Forelimb muscle (tissue), 1 donor: ENCODE measurements at regions not wholly inside any gene's neighbourhood (a gene's known extent, or its start where the extent isn't known, plus 50 kb on each side); places are given as distances from the start of the nearest gene placed in this dataset.
A peak's percentile ranks its signal among the peaks of the same experiment; 100 is the strongest.

ENCODE experiments used
- DNase-seq: peaks from one replicate; pipeline ENCODE4 v3.0.0-alpha.2; 2013; ENCODE audit warnings: low read depth

DNA sequence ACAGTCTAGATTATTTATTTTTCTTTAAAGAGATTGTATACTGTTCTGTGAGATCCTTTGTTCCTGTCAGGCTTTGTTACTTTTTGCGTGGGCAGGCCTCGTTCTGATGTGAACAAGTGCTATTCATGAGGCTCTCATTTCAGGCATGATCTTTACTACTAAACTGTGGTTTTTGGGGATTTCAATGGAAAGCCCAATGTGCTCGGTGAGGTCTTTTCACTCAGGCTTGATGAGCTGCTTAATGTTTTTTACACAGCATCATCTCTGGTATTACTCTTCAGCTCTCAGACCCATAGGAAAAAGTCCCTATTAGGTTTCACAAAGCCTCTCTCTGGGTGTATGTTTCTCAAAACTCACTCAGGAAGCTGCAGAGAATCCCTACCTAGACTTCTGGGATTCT, 419.4 kb downstream of the GPATCH2 start:
- no peak for DNase-seq

DNA sequence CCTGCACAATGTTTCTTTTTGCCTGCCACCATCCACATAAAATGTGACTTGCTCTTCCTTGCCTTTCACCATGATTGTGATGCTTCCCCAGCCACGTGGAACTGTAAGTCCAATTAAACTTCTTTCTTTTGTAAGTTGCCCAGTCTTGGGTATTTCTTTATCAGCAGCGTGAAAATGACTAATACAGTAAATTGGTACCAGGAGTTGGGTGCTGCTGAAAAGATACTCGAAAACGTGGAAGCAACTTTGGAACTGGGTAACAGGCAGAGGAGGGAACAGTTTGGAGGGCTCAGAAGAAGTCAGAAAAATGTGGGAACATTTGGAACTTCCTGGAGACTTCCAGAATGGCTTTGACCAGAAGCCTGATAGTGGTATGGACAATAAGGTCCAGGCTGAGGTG, 425.3 kb downstream of the GPATCH2 start:
- no peak for DNase-seq

DNA sequence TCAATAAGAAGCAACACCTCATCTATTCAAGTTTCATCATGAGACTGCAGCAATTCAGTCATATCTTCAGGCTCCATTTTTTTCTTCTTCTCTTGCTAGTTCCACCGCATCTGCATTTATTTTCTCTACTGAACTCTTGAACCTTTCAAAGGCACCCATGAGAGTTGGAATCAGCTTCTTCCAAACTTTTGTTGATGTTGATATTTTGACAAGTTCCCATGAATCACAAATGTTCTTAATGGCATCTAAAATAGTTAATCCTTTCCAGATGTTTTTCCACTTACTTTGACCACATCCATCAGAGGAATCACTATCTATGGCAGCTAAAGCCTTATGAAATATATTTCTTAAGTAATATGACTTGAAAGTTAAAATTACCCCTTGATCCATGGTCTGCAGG, 434.3 kb downstream of the GPATCH2 start:
- DNase-seq = peak; percentile 6

DNA sequence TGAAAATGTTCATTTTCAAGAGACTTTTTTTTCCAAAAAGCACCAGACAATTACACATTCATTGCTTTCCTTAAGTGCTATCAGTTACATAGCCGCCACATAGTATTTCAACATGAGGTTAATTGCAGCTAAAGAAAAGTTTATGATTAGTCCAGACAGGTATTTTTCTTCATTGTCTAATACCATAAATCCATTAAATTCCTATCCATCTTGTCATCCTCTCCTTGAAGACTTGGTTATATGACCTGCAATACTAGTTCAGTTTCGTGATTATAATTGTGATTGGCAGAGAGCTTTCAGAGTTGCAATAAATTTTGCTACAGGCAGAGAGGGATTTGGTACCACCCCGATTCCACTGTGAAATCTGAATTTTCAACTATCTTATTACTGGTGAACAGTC, 437.7 kb downstream of the GPATCH2 start:
- DNase-seq = no peak

DNA sequence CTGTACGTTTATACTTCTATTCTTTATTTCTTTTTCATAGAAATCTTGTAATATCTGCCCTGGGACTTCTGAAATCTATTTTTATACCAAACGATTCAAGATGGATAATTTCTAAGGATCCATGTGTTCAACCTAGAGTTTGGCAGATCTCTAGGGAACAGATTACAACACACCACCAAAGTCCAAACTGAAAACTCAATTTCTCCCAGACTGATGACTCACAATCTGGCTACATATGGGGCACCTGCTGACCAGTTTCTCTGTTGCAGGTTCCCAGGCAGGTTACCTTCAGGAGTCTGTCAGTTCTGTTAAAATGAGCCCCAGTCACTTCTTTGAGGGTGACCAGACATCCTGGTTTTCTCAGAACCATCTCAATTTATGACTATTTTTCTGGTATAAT, 439.4 kb downstream of the GPATCH2 start:
- DNase-seq = no peak

DNA sequence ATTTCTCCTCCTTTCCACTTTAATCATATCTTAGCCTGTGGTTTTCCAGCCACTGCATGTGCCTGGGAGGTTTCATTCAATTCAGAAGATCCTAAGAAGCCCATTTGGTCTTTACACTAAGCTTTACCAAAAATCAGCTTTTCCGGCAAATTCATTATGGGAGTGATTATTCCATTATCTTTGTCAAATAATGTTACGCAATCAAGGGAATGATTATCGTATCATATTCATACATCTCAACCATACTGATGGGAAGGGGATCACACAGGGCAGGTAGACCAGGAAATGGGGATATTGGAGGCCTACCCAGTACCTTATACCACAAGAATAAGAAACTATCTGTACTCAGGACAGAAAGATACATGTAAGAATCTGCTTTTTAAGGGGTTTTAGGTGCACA, 440.5 kb downstream of the GPATCH2 start:
- DNase-seq = no peak

DNA sequence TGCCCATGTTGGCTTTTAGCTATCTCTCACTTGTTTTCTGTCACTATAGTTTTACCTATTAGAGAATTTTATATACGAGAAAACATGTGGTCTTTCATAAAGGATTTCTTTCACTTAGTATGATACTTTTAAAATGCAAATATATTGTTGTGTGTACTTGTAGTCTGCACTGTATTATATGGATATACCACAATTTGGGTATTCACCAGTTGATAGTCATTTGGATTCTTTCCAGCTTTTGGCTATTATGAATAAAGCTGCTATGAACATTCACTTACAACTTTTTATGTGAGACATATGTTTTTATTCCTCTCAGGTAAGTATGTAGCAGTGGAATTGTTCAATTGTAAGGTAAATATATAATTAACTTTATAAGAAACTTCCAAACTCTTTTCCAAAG, 441.5 kb downstream of the GPATCH2 start:
- no peak for DNase-seq

DNA sequence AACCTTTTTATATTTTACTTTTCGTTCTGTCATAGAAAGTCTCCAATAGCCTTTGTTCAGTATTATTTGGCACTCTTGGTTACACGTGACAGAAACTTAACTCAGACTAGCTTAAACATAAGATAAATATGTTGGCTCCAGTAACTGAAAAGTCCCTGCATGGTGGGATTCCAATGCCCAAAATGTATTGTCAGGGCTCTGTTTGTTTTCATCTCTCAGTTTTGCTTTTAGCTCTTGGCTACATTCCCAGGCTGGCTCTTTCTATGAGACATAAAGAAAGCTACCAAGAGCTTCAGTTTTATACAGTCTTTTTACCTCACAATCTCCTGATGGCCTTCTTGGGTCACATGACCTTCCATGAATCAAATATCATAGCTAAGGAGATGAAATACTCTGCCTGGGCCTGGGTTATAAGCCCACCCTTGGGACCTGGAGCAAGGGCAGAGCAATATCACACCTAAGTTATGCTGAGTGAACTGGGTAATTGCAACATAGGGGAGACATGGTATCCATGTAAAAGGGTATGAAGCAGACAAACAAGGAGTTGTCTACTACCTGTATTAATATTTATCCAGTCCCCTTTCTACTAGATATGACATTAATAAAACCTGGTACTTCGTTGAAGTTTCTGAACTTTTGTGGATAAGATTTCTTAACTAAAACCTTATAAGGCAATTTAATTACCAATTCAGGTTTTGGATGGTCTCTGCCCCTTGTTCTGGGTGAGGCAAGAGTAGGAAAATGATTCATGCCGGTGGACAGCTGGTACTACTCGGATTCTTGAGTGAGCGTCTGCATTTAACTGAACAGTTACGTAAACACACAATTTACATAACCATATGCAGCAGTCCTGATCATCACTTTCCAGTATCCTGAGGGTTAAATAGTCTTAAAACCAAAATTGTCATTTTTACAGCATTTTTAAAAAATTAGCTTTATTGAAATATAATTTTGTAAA, 442.3 kb downstream of the GPATCH2 start:
- no peak for DNase-seq

DNA sequence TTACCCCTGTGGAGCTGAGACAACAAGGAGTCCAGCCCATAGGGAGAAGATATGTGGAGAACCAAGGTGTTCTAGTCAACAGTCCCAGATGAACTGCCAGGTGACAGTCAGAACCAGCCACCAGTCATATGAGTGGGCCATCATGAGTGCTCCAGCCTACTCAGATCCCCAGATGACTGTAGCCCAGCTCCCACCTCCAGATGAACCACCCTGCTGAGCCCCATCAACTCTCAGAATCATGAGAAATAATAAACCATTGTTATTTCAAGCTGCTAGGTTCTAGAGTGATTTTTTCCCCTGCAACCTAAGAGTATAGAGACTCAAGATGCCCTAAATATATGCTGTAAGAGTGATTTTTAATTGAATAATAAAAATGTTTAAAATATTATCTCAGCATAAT, 444.2 kb downstream of the GPATCH2 start:
- DNase-seq = no peak

DNA sequence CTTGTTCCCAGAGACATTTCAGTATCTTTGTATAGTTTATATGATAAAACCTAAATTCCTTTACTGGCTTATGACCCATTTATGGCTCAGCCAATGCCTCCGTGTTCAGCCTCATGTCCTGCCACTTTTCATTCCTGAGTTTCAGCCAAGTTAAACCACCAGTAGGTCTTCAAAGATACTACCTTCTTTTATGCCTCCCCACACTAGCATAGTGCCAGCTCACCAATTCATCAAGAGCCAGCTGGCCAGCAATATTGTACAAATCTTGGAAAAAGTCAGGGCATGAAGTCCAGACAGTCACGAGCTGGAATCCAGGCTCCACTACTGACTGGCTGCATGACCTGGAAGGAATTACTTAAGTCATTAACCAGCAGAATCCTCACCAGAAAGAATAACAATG, 446.0 kb downstream of the GPATCH2 start:
- no peak for DNase-seq

DNA sequence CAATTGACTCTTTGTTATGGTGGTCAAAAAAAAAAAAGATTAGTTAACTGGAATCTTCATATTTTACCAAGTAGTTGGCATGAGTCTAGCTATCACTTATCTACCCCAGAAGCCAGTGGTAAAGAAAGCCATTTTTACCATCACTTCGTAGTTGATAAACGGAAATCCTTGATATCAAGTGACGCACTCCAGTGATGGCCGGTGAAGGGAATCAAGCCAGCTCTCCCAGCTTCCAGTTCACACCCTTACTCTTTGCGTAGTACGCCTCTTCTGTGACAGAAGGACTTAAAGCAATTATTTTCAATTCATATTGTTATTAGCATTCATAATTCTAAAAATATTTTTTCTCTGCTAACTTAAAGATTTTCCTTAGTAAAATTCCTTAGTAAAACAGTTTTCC, 447.9 kb downstream of the GPATCH2 start:
- no peak for DNase-seq

DNA sequence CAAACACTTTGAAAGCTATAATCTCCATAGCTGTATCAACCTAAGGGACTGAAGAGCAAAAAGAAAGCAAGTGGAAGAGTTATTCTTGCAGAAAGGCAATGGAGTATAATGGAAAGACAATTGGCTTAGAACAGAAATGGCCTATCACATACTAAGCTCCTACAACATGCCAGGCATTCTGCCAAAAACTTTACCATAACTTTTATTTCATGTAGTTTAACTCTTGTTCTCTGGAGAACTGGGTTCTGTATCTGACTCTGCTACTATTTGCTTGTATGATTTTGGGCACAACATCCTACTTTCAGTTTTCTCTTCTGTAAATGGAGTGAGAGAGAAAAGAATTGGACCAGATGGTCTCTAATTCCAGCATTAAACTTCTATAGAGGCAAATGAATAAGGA, 449.1 kb downstream of the GPATCH2 start:
- DNase-seq = no peak

DNA sequence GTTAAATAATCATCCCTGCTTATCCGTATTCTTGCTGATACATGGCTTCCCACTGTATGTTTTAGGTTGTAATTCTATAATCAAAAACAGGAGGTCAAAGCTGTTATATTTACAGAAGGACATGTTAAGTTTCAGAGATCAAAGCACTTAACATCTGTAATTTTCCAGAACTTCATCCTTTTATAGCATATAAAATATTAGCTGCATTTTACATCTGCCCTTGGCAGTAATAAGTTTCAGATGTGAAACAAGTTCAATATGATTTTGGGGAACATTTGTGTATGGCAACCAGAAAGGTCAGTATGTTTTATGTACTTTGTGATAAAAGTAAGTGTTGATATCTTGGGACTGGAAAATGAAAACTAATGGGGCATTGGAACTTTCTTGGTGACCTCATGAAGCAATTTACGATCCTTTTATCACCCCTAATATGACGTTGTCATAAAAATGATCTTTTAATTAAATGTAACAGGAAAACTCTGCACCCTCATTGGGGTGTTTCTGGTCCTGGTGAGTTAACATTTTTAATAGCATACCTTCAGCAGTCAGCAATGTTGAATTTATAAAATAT, 449.6 kb downstream of the GPATCH2 start:
- DNase-seq = no peak

DNA sequence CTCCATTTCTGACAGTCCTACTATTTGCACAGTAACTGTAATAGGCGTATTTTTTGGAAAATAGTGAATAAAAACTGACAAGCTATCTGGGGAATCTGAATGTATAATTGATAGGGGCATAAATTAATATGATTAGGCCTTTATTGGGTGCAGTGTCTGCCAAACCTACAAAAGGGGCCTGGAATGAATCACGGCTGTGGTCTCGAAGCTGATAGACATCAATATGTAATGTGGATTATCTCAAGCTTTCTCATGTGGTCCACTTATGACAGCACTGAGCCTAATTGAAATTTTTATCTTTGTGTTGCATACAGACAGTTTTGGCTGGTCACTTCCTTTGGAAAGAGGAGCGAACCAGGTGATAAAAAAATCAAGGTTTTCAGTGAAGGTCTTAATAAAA, 450.4 kb downstream of the GPATCH2 start:
- no peak for DNase-seq

DNA sequence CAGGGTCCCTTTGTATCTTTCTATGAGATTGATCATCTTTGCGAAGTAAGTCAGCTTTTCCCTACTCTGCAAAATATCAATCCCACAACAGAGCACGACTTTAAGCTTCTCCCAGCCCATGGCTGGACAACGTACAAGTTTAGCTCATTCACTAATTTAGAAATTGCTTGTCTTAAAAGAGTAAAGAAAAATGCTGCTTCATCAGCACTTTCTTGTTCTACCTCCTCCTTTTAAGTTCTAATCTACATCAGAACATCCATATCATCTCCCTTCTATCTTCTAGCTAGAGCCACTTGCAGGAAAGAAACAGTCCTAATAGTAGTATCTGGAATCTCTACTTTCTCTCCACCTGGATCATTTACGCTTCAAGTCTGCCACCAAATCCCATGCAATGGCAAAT, 441.2 kb upstream of the ESRRG start:
- no peak for DNase-seq

DNA sequence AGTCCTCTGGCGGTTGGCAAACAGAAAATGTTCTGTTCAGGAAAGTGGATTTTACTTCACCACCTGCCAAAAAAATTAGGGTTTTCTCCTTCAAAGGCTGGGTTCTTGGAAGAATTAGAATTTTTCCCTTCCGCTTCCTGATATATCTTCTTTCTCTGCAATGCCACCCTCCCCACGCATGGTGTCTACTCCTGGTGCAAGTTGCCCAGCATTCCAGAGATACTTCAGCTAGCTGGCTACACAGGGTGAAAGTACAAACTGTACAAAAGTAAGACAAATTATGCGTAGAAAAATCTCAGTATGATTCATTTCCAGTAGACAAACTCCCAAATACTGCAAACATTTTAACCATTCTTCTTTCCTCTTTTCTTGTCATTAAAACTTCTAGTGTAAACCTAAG, 430.1 kb upstream of the ESRRG start:
- no peak for DNase-seq

DNA sequence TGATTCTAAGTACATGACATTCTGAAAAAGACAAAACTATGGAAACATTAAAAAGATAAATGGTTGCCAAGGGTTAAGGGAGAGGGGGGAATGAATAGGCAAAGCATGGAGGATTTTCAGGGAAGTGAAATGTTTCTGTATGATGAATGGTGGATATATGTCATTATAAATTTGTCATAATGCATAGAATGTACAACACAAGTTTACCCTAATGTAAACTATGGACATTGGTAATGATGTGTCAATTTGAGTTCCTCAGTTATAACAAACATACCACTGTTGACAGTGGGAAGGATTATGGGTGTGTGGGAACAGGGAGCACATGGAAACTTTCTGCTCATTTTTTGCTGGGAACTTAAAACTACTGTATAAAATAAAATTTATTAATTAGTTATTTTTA, 427.1 kb upstream of the ESRRG start:
- no peak for DNase-seq

DNA sequence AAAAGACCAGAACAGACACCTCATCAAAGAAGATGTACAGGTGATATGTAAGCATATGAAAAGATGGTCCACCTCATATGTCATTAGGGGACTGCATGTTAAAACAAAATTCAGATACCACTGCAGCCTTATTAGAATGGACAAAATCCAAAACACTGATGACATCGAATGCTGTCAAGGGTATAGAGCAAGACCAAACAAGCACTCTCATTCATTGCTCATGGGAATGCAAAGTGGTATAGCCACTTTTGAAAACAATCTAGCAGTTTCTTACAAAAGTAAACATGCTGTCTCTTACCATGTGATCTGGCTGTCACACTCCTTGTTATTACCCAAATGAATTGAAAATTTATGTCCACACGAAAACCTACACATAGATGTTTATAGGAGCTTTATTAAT, 426.6 kb upstream of the ESRRG start:
- no peak for DNase-seq

DNA sequence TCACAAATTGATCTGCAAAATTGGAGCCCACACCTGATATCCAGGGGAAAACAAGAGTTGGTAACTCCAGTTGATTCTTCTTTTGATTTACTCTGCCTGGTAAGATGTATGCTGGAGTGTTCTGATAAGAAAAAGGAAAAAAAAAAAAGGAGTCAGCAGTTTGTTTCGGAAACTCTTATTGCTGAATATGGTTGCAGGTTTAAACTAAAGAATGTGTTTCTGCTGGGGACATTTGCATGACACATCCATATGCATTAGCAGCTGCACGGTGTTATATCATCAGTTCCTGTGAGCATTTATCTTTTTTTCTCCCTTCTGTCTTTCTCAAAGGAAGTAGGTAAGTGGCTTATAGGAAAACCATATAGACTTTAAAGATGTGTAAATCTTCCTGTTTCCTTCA, 418.5 kb upstream of the ESRRG start:
- no peak for DNase-seq

DNA sequence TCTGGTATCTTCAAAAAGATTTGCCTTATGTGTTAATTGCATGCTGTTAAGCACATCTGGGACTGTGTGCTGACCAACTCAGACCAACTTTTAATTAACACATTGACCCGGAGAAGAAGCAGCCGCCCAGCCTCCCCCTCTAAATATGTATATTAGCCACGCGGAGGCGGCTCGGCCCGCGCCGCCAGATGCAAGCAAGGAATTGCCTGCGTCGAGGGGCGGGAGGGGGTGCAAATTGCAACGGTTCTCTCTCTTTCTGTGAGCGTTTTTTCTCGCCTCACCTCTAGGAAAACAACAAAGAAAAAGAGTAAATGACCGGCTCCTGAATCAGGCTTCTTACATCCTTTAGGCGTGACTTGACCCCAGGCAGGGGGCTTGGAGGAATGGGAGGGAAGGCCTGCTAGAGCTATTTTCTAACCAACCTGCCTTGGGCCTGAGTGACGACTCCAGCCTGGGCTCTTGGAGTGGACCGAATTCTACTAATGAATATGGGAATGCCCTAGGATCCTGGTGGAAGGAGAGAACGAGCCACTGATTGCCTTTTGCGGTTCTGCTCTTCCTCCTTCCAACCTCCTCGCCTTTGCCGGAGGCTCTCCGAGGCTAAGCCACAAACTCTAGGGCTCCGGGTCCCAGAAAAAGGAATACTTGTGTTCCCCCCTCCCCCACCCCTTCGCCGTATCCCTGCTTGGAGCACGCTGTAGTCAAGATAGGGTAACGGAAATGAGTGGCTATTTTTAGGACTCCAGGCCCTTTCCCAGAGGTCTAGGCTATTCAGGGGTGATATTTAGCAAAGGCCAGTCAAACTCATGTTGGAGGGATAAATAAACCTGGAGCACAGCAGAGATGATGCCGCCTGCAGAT, 417.0 kb upstream of the ESRRG start:
- no peak for DNase-seq

DNA sequence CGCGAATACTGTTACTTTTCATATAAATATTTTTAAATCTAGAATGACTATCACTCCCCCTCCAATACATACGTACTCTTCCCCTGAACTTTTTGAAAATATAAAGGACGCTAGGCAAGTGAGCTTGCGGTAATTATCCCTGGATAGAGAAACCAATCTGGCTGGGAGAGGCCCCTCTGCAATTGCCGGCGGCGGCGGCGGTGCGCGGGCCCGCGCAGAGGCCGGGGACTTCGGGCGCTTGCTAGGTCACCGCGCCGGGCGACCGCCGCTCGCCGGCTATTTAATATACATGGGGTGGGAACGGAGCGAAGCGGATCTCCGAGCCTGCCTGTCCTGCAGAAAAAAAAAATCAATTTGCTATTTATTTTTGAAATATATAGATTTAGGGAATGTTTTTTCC, 416.3 kb upstream of the ESRRG start:
- no peak for DNase-seq

DNA sequence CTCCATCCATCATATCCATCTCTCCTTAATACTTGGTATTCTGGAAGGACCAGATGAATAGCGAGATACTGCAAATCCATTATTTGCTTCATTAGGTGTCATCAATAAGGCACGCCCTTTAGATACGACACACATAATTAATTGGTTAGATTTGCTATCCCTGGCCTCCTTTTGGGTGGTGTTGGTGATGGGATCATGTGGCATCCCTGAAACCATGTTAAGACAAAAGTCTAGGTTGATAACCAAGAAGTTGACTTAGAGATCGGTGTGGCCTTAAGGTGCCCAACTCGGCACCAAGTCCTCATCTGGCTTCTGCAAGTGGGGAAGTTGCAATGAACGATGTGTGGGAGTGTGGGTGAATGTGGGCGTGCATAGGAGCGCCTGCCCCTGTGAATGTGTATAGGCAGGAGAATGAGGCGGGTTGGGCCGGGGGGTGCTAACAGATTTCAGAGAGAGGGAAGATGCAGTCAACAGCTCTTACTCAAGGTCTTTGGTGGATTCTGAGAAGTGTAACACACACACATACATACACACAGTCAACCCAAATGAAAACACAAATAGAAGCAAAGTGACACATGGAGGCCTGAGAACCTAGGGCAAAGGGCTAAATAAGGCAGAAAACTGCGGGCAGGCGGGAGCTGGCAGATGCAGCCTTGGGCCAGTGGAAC, 415.7 kb upstream of the ESRRG start:
- DNase-seq = no peak
